RPMI7951 (cell line): ENCODE measurements at regions not wholly inside any gene's neighbourhood (a gene's known extent, or its start where the extent isn't known, plus 50 kb on each side); places are given as distances from the start of the nearest gene placed in this dataset.

Source experiments
- DNase-seq: peaks from one replicate; pipeline ENCODE4 v3.0.0-alpha.2; 2012; ENCODE audit warnings: low read depth

GRCh38 chr3:3560591-3561311 lies 238.5 kb upstream of the LRRN1 start:
- DNase-seq: no peak

- DNase-seq: no peak
Observed at GRCh38 chr3:3559786-3560185, 239.4 kb upstream of the LRRN1 start.

- no peak for DNase-seq
Observed at GRCh38 chr3:3556078-3556477, 243.2 kb upstream of the LRRN1 start.

- DNase-seq: no peak
Observed at GRCh38 chr3:3553236-3553635, 246.0 kb upstream of the LRRN1 start.

GRCh38 chr3:3552761-3553160 lies 246.5 kb upstream of the LRRN1 start:
- no peak for DNase-seq

- no peak for DNase-seq
Observed at GRCh38 chr3:3551981-3552380, 247.2 kb upstream of the LRRN1 start.

GRCh38 chr3:3545360-3545759 lies 253.9 kb upstream of the LRRN1 start:
- no peak for DNase-seq

- DNase-seq: no peak
Observed at GRCh38 chr3:3538451-3538850, 260.8 kb upstream of the LRRN1 start.

- no peak for DNase-seq
Observed at GRCh38 chr3:3532508-3532907, 266.7 kb upstream of the LRRN1 start.

- DNase-seq: no peak
Observed at GRCh38 chr3:3531476-3531875, 267.8 kb upstream of the LRRN1 start.

GRCh38 chr3:3519266-3519665 lies 280.0 kb upstream of the LRRN1 start:
- no peak for DNase-seq

- DNase-seq: no peak
Observed at GRCh38 chr3:3516996-3517395, 282.2 kb upstream of the LRRN1 start.

- no peak for DNase-seq
Observed at GRCh38 chr3:3516384-3516783, 282.8 kb upstream of the LRRN1 start.

- no peak for DNase-seq
Observed at GRCh38 chr3:3509665-3510064, 289.6 kb upstream of the LRRN1 start.

GRCh38 chr3:3504686-3505085 lies 294.5 kb upstream of the LRRN1 start:
- DNase-seq: no peak

- no peak for DNase-seq
Observed at GRCh38 chr3:3503411-3503810, 295.8 kb upstream of the LRRN1 start.

- DNase-seq: no peak
Observed at GRCh38 chr3:3499987-3500386, 299.2 kb upstream of the LRRN1 start.

GRCh38 chr3:3499012-3499562 lies 300.1 kb upstream of the LRRN1 start:
- no peak for DNase-seq

- DNase-seq: no peak
Observed at GRCh38 chr3:3495611-3496010, 303.6 kb upstream of the LRRN1 start.

GRCh38 chr3:3476669-3477068 lies 297.2 kb upstream of the CRBN start:
- no peak for DNase-seq

GRCh38 chr3:3468596-3468995 lies 289.1 kb upstream of the CRBN start:
- DNase-seq: no peak

GRCh38 chr3:3464131-3464530 lies 284.6 kb upstream of the CRBN start:
- no peak for DNase-seq

- DNase-seq: no peak
Observed at GRCh38 chr3:3461317-3461716, 281.8 kb upstream of the CRBN start.

GRCh38 chr3:3448468-3448867 lies 269.0 kb upstream of the CRBN start:
- DNase-seq: no peak
